RWPE1 (cell line): ENCODE measurements at regions not wholly inside any gene's neighbourhood (a gene's known extent, or its start where the extent isn't known, plus 50 kb on each side); places are given as distances from the start of the nearest gene placed in this dataset.

Source experiments
- CTCF ChIA-PET: fragments of 350-600 bp; sonication (Branson Sonifier 250); formaldehyde crosslinking; extraction: SDS; loops from one replicate; lab custom pipeline; 2021; lab: Yijun Ruan, JAX
- POLR2A ChIA-PET: fragments of 400-600 bp; formaldehyde crosslinking; extraction: SDS; loops from one replicate; lab custom pipeline; 2020; ENCODE audit warnings: antibody characterized with exemption; ENCODE audit not compliant: low non-redundant PET; lab: Yijun Ruan, JAX
- DNase-seq: peaks from one replicate; pipeline ENCODE4 v3.0.0; 2012; ENCODE audit warnings: low spot score
- H3K27ac ChIP-seq: fragments of 450-650 bp; 2 replicates; pipeline ENCODE4 v1.5.1; 2017
- CTCF ChIP-seq: fragments of 450-650 bp; conservative IDR thresholded peaks from 2 replicates; pipeline ENCODE4 v1.5.1; 2017; ENCODE audit warnings: low read depth, mild to moderate bottlenecking

GRCh38 chr15:97165205-97165604, 795.3 kb upstream of the ARRDC4 start:
- no peak for DNase-seq
- ChIA-PET POLR2A (no interaction called here), CTCF (no interaction called here)
- no peak overlapping the region for H3K27ac ChIP-seq
- no peak for TF ChIP-seq CTCF

GRCh38 chr15:97168704-97169475, 791.6 kb upstream of the ARRDC4 start:
- ChIA-PET POLR2A (no interaction called here), CTCF (no interaction called here)
- no peak for TF ChIP-seq CTCF
- no peak overlapping the region for H3K27ac ChIP-seq
- no peak for DNase-seq

- no peak for DNase-seq
- TF ChIP-seq CTCF = no peak
- POLR2A ChIA-PET = no interaction called here
- CTCF ChIA-PET = no interaction called here
- H3K27ac ChIP-seq = no peak overlapping the region
These were observed 788.9 kb upstream of the ARRDC4 start for GRCh38 chr15:97171556-97171955.

GRCh38 chr15:97174886-97175540, 785.5 kb upstream of the ARRDC4 start:
- no peak for DNase-seq
- POLR2A ChIA-PET = no interaction called here
- TF ChIP-seq CTCF = no peak
- CTCF ChIA-PET = interaction anchor here (0.6 kb wide), 2 partner anchors 496 to 990 kb away, joined by 3 read pairs; no protein-coding TSS in a partner anchor
- H3K27ac ChIP-seq = no peak overlapping the region

- TF ChIP-seq CTCF = no peak
- ChIA-PET POLR2A (no interaction called here), CTCF (no interaction called here)
- H3K27ac ChIP-seq = no peak overlapping the region
- no peak for DNase-seq
These were observed 783.3 kb upstream of the ARRDC4 start for GRCh38 chr15:97177151-97177577.

- ChIA-PET CTCF (no interaction called here), POLR2A (no interaction called here)
- DNase-seq = no peak
- no peak for TF ChIP-seq CTCF
- no peak overlapping the region for H3K27ac ChIP-seq
These were observed 777.9 kb upstream of the ARRDC4 start for GRCh38 chr15:97182581-97182980.
